ENCODE measurements at regions not wholly inside any gene's neighbourhood (a gene's known extent, or its start where the extent isn't known, plus 50 kb on each side); places are given as distances from the start of the nearest gene placed in this dataset.

DNA sequence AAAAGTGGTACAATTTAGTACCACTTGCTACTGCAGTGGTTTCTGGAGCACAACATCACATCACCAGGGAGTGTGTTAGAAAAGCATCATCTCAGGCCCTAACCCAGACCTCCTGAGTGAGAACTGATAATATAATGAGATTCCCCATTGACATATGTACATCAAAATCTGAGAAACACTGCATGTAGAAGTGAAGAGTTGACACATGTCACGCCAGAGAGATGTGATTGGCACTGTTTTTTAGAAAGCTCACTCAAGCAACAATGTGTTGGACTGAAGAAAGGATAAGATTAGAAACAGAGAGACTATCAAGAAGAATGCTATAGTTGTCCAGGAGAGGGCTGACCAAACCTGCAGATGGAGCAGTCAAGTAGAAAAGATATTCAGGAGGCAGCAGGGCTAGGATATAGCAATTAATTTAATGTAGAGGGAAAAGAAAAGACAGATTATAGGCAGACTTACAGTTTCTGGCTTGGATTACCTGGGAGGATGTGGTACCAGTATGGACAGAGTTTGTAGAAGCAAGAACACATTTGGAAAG lies 324.4 kb upstream of the ADAMTSL1 start:
- DNase-seq (ENCODE audit: low spot score): no peak

DNA sequence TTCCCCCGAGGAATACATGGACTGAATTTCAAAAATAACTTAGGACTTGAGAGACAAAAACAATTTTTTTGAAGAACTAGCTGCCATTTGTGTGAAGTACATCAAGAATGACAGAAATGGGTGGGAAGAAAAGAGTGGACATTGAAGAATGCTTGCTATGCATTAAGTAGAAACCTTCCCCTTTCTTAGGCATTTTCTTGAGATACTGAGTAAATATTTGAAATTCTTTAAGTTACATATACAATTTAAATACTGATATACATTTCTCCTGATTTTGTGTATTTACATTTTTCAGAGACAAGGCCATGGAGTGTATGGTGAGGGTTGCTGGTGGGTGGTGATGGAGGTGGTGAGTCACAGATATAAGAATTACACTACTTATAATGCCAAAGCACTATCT lies 319.3 kb upstream of the ADAMTSL1 start:
- DNase-seq (ENCODE audit: low spot score): no peak

DNA sequence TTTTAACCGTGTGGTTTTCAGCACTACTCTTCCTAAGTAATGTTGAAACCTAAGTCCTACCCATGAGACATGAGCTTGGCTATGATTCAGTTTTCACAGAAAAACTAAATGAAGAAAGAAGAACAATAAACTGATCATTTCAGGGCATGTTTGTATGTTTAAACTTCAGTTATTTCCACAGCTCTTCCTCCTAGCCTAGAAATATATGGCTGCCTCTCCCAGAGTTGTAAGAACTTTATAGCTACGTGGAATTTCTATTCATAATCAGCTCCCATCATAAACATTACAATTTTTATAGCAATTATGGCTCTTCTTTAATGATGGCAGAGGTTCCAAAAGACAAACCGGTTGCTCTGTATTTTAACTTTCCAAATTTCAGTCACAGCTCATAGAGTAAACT lies 314.7 kb upstream of the ADAMTSL1 start:
- no peak for DNase-seq (ENCODE audit: low spot score)

DNA sequence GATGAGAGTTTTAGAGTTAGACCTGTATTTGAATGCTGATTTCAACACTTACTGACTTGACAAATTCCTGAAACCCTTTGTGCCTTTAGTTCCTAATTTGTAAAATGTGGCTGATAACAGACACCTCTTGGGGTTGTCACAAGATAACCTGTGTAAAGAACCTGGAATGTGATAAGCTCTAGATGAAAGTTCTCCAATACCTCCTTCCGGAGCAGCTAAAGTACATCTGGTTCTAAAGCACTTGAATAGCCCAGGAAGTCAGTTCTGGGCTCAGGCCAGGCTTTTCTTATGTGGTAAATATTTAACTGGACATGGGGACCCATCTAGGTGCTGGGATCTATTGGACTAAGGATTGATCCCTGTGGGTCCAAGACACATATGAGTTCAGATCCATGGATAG lies 310.8 kb upstream of the ADAMTSL1 start:
- DNase-seq (ENCODE audit: low spot score): no peak

DNA sequence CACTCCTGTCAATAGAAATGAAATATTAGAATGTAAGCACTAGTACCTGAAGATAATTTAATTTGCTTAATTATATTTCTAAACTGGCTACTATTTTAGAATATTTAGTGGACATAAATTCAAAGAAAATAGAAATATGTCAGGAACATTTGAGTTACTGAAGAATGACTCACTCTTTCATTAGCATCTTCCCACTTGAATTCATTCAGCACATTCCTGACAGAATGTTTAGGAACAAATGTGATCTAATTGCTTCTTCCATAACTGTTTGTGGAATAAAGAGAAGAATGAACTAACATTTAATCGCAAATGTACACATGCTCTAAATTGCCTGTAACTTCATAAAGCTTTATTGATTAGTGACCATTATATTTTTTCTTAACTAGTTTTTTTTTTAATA lies 306.2 kb upstream of the ADAMTSL1 start:
- DNase-seq (ENCODE audit: low spot score): no peak

GRCh38 chr9:18173923-18174322 lies 300.0 kb upstream of the ADAMTSL1 start:
- no peak for DNase-seq (ENCODE audit: low spot score)

DNA sequence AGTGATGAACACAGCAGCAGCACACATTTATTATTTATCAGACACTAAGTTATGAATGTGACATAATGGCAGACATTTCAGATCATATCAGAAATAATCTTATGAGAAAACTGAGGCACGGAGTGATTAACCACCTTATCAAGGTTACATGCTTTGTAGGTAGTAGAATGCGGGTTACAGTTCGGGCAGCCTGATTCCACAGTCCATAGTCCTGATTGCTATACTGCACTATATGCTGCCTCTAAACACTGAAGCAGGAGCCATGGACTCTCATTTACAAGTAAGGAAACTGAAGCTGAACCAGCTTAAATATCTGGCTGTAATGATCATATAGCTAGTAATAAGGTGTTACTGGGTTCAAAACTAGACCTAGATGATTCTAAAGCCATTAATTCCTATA lies 291.3 kb upstream of the ADAMTSL1 start:
- DNase-seq (ENCODE audit: low spot score): no peak

- no peak for DNase-seq (ENCODE audit: low spot score)
These were observed 290.0 kb upstream of the ADAMTSL1 start for GRCh38 chr9:18183974-18184373.

GRCh38 chr9:18184401-18184800 lies 289.6 kb upstream of the ADAMTSL1 start:
- DNase-seq (ENCODE audit: low spot score): no peak

GRCh38 chr9:18185196-18185595 lies 288.8 kb upstream of the ADAMTSL1 start:
- no peak for DNase-seq (ENCODE audit: low spot score)

DNA sequence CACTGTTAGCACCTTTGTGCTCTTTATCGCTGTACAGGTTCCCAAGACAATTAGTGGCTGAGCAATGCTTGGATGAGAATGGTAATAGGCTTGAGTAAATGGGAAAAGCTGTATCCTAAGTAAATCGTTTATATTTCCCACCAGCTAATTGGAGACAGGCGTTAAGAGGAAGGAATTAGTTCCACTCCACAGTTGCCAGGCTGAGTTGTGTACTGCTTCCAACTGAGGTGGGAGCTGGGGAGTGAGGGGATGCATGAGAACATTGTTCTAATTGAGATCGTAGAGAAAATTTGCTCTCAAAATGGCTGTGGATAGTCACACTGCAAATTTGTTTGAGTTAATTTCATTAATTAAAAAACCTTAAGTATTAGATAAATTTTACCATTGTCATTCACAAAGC lies 285.0 kb upstream of the ADAMTSL1 start:
- DNase-seq (ENCODE audit: low spot score): no peak

DNA sequence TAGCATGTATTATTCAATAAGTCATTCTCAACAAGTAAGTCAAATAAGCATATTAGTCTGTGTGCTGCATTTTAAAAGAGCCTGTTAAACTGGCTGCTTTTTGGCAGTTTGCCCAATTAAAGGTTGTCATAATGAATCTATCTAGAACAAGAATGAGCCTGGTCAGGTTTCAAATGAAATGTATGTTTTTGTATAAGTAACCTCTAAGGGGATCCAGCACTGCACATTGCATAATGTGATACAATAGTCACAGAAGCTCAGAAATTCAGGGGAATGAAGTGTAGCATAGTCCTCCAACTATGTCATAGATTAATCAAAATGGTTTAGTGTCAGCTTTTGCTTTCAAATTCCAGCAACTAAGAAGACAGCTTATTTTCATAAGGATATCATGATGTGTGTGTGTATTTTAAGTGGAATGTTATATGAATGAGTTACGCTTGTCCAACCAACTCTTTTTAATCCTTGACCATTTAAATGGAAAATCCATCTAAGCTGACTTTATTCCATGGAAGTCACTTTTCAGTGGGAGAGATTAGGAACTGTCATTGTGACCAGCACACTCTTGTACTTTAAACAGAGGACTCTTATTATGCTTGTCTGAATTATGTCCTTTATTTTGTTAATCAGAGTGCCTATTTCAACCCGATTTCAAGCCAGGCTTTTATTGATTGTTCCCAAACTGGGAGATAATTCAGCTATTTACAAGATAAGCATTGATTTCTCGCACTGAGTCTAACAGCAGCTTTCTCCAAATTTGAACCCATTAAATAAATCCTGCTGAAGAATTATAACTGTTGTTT lies 283.9 kb upstream of the ADAMTSL1 start:
- DNase-seq (ENCODE audit: low spot score): no peak

- DNase-seq (ENCODE audit: low spot score): no peak
These were observed 283.1 kb upstream of the ADAMTSL1 start for GRCh38 chr9:18190671-18191374.

DNA sequence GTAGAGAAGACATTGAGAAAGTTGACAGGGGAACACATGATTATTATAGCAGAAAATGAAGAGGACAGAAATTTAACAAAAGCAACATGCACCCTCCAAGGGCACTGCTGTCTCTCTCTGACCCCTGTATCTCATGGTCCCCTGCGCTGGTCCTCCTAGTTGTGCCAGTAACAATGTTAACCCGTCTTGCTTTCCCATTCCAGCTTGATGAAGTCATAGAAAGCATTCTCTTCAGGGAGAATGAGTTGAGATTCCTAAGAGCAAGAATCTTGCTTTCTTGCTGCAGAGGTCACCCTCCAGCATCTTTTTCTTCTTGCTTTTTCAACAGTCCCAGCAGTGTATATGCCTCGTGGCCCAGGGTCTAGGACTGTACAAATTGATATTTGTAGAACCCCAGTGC lies 279.6 kb upstream of the ADAMTSL1 start:
- no peak for DNase-seq (ENCODE audit: low spot score)

DNA sequence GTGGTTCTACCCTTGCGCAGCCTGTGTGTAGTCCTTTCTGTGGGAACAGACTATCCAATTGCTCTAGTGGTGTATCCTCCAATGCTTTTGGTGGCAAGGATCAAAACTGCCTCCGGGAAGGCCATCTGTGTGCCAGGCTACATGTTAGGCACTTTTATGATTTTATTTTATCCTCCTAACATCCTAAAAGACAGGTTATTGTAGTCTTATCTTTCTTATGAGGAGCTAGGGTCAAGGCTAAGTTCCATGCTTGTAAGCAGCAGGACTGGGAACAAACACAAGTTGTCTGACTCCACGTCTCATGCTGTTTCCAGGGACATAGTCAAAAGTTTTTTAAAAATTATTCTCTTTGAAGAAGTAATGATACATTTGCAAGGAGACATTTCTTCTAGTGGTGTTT lies 278.7 kb upstream of the ADAMTSL1 start:
- DNase-seq (ENCODE audit: low spot score): no peak

DNA sequence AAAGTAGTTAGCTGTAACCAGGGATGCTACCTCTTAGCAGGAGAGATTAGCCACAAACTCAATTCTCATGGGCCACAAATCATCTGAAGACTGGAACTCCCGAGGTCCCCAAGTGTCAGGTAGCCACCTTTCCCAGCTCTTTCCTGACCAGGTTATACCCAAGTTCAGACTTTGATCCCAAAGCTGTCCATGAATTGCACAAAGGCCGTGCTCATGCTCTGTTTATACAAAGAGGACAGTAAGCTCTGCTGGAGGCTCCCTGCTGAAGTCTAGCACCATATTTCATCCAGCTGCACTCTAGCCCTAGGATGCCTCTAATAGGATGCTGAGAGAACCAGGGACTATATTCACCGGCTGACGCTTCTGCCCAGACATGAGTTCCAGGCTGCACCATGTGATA lies 271.0 kb upstream of the ADAMTSL1 start:
- DNase-seq (ENCODE audit: low spot score): no peak

DNA sequence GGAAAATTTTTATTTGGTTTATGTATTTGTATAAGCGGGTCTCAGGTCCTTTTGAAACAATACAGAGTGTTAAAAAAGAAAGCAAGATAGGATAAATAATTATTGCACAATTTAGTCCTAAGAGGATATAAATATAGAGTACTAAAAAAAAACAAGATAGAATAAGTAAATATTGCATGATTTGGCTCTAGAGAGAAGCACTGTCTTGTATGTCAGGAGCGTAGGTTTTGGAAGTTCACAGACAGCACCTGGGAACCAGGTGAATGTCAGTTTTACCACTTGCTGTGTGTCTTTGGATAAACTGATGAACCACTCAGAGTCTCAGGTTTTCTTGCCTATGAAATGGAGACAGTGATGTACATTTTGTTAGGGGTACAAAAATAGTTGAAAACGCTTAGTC lies 266.2 kb upstream of the ADAMTSL1 start:
- DNase-seq (ENCODE audit: low spot score): no peak

DNA sequence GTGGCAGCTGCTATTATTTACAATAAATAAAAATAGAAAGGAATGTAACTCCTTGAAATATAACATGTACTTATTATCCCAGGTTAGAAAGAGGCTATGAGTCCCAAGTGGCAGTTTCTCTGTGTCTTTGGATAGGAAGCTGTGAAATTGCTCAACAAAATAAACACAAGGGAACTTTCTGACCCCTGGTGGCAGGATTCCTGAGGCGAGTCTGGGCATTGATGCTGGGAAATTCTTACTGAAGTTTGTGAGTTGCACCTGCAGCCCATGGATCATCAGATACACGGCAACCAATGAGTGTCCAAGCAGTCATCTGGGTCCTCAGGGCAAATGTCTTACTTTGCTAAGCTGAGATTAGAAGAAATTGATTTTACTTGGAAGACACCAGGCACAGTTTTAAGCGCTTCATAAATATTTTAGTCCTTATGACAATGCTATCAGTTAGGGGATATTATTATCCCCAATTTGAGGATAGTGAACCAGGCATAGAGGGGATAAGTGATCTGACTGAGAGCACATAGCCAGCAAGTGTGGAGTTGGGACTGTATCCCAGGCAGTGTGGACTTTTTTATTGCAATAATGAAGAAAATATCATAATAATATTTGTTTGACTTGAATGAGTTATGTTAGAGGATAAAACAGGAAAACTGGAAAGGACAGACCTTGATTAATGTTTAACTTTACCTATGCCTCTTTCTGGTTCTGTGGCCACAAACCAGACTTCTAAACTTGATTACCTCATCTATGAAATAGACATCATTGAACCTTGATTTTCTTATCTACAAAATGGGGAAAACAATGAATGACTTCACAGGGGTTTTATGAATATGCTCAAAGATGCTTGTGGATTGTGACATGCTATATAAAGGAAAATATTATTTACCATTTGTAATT lies 265.5 kb upstream of the ADAMTSL1 start:
- DNase-seq (ENCODE audit: low spot score): peak; percentile 11

- no peak for DNase-seq (ENCODE audit: low spot score)
These were observed 258.3 kb upstream of the ADAMTSL1 start for GRCh38 chr9:18215626-18216025.

- DNase-seq (ENCODE audit: low spot score): no peak
These were observed 257.6 kb upstream of the ADAMTSL1 start for GRCh38 chr9:18216376-18216775.

DNA sequence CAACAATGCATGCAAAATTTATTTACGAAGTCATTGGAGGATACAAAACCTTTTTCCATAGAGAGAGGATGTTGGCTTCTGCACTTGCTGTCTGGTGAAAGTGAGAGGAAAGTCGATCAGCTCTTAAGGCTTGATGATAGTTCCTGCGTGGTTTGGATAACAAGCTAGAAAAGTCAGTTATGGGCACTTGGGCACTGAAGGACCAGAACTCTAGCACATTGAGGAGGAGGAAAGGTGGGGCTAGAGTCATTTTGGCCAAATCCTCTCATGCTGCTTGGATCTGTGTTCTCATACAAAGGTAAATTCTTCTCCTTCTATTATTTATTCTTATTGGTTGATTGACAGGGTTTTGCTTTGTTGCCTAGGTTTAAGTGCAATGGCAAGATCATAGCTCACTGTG lies 245.9 kb upstream of the ADAMTSL1 start:
- DNase-seq (ENCODE audit: low spot score): no peak

GRCh38 chr9:18229992-18230676 lies 243.8 kb upstream of the ADAMTSL1 start:
- DNase-seq (ENCODE audit: low spot score): no peak
